ENCODE measurements at regions not wholly inside any gene's neighbourhood (a gene's known extent, or its start where the extent isn't known, plus 50 kb on each side); places are given as distances from the start of the nearest gene placed in this dataset.

DNA sequence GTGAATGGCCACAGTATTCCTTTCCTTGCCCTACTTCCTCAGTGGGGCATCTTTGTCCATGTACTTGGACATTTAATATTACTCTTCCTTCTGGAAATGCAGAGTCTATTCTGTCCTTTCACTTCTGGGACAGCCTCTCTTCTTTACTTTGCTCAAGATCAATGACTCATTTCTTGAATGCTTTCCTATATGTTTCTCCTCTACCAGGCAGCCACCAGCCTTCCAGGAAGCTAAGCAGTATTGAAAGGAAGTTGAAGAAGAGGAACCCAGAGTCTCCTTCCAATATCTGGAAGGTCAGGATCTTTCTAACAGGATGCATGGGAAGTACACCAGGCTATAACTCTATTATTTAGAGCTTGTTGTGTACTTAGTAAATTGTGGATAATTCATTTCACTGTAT is 182.8 kb downstream of the CD47 start:
- Mint-ChIP-seq H3K27me3 (peaks cover 7% of the 10 kb centered on the region), H3K4me1 (ENCODE audit: unreplicated experiment) (peaks cover 16% of the 10 kb centered on the region), H3K9me3 (peaks cover 7% of the 10 kb centered on the region), H3K36me3 (no peaks in the 10 kb centered on the region), H3K27ac (no peak overlapping the region), H3K4me3 (no peak overlapping the region)
- no peak for DNase-seq (ENCODE audit: extremely low spot score, unreplicated experiment)
- TF ChIP-seq, protein P1, sequence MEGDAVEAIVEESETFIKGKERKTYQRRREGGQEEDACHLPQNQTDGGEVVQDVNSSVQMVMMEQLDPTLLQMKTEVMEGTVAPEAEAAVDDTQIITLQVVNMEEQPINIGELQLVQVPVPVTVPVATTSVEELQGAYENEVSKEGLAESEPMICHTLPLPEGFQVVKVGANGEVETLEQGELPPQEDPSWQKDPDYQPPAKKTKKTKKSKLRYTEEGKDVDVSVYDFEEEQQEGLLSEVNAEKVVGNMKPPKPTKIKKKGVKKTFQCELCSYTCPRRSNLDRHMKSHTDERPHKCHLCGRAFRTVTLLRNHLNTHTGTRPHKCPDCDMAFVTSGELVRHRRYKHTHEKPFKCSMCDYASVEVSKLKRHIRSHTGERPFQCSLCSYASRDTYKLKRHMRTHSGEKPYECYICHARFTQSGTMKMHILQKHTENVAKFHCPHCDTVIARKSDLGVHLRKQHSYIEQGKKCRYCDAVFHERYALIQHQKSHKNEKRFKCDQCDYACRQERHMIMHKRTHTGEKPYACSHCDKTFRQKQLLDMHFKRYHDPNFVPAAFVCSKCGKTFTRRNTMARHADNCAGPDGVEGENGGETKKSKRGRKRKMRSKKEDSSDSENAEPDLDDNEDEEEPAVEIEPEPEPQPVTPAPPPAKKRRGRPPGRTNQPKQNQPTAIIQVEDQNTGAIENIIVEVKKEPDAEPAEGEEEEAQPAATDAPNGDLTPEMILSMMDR (conservative IDR thresholded peaks at IDR 0.05), result no peak

DNA sequence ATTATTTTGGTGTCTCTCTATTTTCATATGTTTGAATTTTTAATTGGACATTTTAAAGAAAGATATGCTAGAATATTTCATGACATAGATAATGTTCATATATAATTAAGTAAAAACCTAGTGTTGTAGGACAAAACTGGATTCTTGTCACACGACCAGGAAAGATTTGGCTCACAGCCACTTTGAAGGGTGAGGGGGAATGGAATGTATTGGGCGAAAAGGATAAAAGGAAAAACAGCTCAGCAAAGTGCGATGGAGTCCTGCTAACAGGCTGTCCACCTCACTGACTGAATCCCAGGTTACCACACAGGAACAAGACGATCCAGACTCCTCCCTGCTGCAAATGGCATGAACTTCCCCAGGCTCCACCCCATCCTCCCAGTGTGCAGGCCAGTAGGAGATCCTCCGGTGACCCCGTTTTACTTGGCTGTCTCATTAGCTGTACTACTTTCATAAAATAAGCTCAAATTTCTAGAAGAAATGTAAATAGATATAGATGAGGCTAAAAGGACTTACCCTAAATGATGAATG is 186.2 kb downstream of the CD47 start:
- Mint-ChIP-seq H3K4me3 (no peak overlapping the region), H3K4me1 (ENCODE audit: unreplicated experiment) (peaks cover 10% of the 10 kb centered on the region), H3K9me3 (peaks cover 7% of the 10 kb centered on the region), H3K27ac (no peak overlapping the region), H3K36me3 (no peaks in the 10 kb centered on the region), H3K27me3 (peaks cover 7% of the 10 kb centered on the region)
- TF ChIP-seq, protein P1 (conservative IDR thresholded peaks at IDR 0.05), result no peak
- DNase-seq (ENCODE audit: extremely low spot score, unreplicated experiment), result no peak

DNA sequence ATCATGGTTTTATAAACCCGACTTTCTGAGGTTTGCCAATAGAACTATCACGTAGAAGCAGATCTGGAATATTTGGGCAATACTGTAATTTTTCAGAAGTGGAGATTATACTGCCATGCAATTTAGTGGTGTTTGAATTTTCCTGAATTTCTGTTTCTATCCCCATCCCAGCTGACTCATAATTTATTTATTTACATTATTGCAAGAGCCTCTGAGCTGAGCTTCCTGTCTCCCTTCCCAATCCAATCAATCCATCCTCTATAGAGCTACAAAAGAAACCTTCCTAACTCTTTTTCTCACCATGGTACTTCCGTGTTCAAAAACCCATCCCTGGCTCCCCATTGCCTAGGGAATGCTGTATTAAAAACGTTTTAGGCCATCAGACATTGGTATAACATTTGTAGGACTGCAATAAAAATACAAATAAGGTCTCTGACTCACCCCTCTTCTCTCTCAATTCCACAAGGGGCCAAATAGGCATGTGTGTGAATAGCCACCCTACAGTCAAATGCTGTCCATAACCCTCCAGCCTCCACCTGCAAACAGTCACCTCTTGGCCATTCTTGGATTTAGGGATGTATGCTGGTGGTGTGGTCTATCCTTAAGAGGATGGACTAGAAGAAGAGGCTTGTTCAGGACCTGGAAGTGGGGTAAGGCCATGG is 190.7 kb downstream of the CD47 start:
- Mint-ChIP-seq H3K36me3 (no peaks in the 10 kb centered on the region), H3K4me1 (ENCODE audit: unreplicated experiment) (peaks cover 12% of the 10 kb centered on the region), H3K27ac (no peak overlapping the region), H3K4me3 (no peak overlapping the region), H3K9me3 (no peaks in the 10 kb centered on the region), H3K27me3 (peaks cover 8% of the 10 kb centered on the region)
- DNase-seq (ENCODE audit: extremely low spot score, unreplicated experiment), result no peak
- TF ChIP-seq, protein P1 (conservative IDR thresholded peaks at IDR 0.05), result no peak

DNA sequence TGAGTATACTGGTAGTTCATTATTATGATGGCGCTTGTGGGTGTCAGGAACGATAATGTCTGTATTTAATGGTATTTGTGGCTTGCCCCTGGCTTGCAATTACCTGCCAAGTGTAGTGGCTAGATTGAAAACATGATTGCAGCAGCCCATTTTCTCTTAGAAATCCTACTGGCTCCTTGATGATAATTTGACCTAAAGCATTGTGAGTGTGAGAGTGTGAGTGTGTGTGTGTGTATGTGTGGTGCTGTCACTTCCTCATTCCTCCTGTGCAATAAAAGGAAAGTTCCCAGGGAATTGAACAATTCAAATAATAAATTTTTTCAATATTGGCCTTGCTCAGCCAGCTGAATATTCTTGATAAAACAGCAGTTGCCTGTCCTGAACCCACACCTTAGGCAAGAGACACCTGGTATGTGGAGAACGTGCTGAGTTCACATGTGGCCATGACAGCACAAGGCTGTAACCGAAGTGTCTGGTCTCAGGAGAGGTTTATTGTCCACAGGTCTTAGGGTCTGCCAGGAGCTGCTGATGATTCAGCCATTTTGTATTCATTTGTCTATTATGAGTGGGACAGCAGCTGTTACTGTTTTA is 193.3 kb downstream of the CD47 start:
- Mint-ChIP-seq H3K9me3 (no peaks in the 10 kb centered on the region), H3K27ac (no peak overlapping the region), H3K27me3 (peaks cover 11% of the 10 kb centered on the region), H3K36me3 (no peaks in the 10 kb centered on the region), H3K4me3 (no peak overlapping the region), H3K4me1 (ENCODE audit: unreplicated experiment) (peaks cover 21% of the 10 kb centered on the region)
- TF ChIP-seq, protein P1 (conservative IDR thresholded peaks at IDR 0.05), result no peak
- DNase-seq (ENCODE audit: extremely low spot score, unreplicated experiment), result no peak

DNA sequence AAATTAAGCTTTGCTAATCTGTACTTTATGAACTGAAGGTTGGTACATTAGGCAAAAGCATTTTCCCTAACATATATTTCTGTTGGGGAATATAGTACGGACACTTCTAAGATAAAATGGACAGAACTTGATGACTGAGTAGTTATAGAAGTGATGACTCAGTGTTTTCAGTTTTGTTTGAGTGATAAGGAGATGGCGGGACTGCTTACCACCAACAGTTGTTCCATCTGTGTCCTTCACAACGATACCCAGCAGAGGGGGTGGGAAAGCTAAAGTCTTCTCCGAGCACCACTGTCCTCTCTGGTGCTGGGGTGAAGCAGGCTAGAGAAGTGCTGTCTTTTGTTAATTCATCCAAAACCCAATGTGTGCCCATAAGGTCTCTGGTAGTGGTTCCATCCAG is 195.8 kb downstream of the CD47 start:
- TF ChIP-seq, protein P1 (conservative IDR thresholded peaks at IDR 0.05), result no peak
- Mint-ChIP-seq H3K4me3 (no peak overlapping the region), H3K4me1 (ENCODE audit: unreplicated experiment) (peaks cover 21% of the 10 kb centered on the region), H3K36me3 (no peaks in the 10 kb centered on the region), H3K27me3 (peaks cover 11% of the 10 kb centered on the region), H3K9me3 (no peaks in the 10 kb centered on the region), H3K27ac (no peak overlapping the region)
- DNase-seq (ENCODE audit: extremely low spot score, unreplicated experiment), result no peak
